ENCODE measurements at regions not wholly inside any gene's neighbourhood (a gene's known extent, or its start where the extent isn't known, plus 50 kb on each side); places are given as distances from the start of the nearest gene placed in this dataset.
"Not testable (repeated sequence)": the region's sequence is repeated elsewhere in the genome, so short reads cannot be mapped to it uniquely, and the experiment has no call there.

GRCh38 chr3:103516950-103517349 is 1082.1 kb downstream of the ZPLD1 start:
- no peak for DNase-seq
- Histone ChIP-seq H3K9me3 (peaks cover 0 to 20% of the 10 kb centered on the region in 2 donors), H3K4me1 (no peaks in the 10 kb centered on the region), H3K4me3 (no peak overlapping the region), H3K27me3 (no peaks in the 10 kb centered on the region), H3K36me3 (no peaks in the 10 kb centered on the region), H3K27ac (no peak overlapping the region)
- TF ChIP-seq, protein P1, sequence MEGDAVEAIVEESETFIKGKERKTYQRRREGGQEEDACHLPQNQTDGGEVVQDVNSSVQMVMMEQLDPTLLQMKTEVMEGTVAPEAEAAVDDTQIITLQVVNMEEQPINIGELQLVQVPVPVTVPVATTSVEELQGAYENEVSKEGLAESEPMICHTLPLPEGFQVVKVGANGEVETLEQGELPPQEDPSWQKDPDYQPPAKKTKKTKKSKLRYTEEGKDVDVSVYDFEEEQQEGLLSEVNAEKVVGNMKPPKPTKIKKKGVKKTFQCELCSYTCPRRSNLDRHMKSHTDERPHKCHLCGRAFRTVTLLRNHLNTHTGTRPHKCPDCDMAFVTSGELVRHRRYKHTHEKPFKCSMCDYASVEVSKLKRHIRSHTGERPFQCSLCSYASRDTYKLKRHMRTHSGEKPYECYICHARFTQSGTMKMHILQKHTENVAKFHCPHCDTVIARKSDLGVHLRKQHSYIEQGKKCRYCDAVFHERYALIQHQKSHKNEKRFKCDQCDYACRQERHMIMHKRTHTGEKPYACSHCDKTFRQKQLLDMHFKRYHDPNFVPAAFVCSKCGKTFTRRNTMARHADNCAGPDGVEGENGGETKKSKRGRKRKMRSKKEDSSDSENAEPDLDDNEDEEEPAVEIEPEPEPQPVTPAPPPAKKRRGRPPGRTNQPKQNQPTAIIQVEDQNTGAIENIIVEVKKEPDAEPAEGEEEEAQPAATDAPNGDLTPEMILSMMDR (IDR thresholded peaks at IDR 0.05): no peak
- intact Hi-C loops (cut with DNase I): no loop called here
- no peak for ATAC-seq

- H3K27me3 ChIP-seq; H3K36me3 ChIP-seq; ATAC-seq; H3K4me3 ChIP-seq; H3K27ac ChIP-seq; H3K9me3 ChIP-seq; intact Hi-C loops (cut with DNase I); H3K4me1 ChIP-seq: not testable (repeated sequence)
- peak in 1 of 4 donors; percentile 68 for DNase-seq
These were observed 1096.5 kb downstream of the ZPLD1 start for GRCh38 chr3:103531327-103531726.

GRCh38 chr3:103532986-103533385 is 1098.2 kb downstream of the ZPLD1 start:
- H3K4me3 ChIP-seq: no peak overlapping the region
- peaks cover 0 to 6% of the 10 kb centered on the region in 2 donors for H3K9me3 ChIP-seq
- TF ChIP-seq, protein P1 (IDR thresholded peaks at IDR 0.05): no peak
- ATAC-seq (no peak), DNase-seq (no peak)
- H3K4me1 ChIP-seq: no peaks in the 10 kb centered on the region
- H3K36me3 ChIP-seq: no peaks in the 10 kb centered on the region
- intact Hi-C loops (cut with DNase I): no loop called here
- no peak overlapping the region for H3K27ac ChIP-seq
- no peaks in the 10 kb centered on the region for H3K27me3 ChIP-seq

GRCh38 chr3:103554451-103554850 is 1119.6 kb downstream of the ZPLD1 start:
- intact Hi-C loops (cut with DNase I): no loop called here
- H3K36me3 ChIP-seq: no peaks in the 10 kb centered on the region
- TF ChIP-seq, protein P1 (IDR thresholded peaks at IDR 0.05): no peak
- H3K9me3 ChIP-seq: no peaks in the 10 kb centered on the region
- no peak for ATAC-seq
- no peaks in the 10 kb centered on the region for H3K27me3 ChIP-seq
- H3K4me3 ChIP-seq: no peak overlapping the region
- no peak for DNase-seq
- H3K27ac ChIP-seq: no peak overlapping the region
- H3K4me1 ChIP-seq: no peaks in the 10 kb centered on the region

DNA sequence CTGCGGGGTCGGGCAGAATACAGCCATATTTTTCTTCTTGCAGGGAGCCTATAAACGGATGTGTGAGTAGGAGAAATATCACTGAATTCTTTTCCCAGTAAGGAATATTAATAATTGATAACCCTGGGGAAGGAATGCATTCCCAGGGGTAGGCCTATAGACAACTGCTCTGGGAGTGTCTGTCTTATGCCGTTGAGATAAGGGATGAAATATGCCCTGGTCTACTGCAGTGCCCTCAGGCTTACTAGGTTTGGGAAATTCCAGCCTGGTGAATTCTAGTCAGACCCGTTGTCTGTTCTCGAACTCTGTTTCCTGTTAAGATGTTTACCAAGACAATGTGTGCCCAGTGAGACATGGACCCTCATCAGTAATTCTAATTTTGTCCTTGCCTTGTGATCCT is 1129.3 kb downstream of the ZPLD1 start:
- intact Hi-C loops (cut with DNase I); H3K4me1 ChIP-seq; H3K4me3 ChIP-seq; H3K27me3 ChIP-seq; DNase-seq; H3K36me3 ChIP-seq; ATAC-seq; H3K27ac ChIP-seq: not testable (repeated sequence)
- peaks cover 0 to 26% of the 10 kb centered on the region in 2 donors for H3K9me3 ChIP-seq

GRCh38 chr3:103585809-103586208 is 1151.0 kb downstream of the ZPLD1 start:
- intact Hi-C loops (cut with DNase I): no loop called here
- Histone ChIP-seq H3K4me3 (no peak overlapping the region), H3K27me3 (no peaks in the 10 kb centered on the region), H3K36me3 (no peaks in the 10 kb centered on the region), H3K4me1 (no peaks in the 10 kb centered on the region), H3K9me3 (no peaks in the 10 kb centered on the region), H3K27ac (no peak overlapping the region)
- no peak for DNase-seq
- TF ChIP-seq, protein P1 (IDR thresholded peaks at IDR 0.05): no peak
- ATAC-seq: no peak

Data from left lung (tissue), 4 donors.